Karpas-422 (cell line): ENCODE measurements at regions not wholly inside any gene's neighbourhood (a gene's known extent, or its start where the extent isn't known, plus 50 kb on each side); places are given as distances from the start of the nearest gene placed in this dataset.

ENCODE experiments used
- DNase-seq: peaks from one replicate; pipeline ENCODE4 v3.0.0-alpha.2; 2015
- H2AFZ ChIP-seq: fragments of 200-600 bp; sonication (generic); 2 replicates; pipeline ENCODE4 v1.6.1; 2014; ENCODE audit warnings: antibody characterized with exemption, low read length, mixed read lengths
- H3K27ac ChIP-seq: fragments of 200-600 bp; sonication (generic); 2 replicates; pipeline ENCODE4 v1.5.1; 2014; ENCODE audit warnings: mild to moderate bottlenecking, low read length, moderate library complexity
- H3K27me3 ChIP-seq: fragments of 200-600 bp; sonication (generic); 2 replicates; pipeline ENCODE4 v1.6.1; 2014; ENCODE audit warnings: low read length, mixed read lengths
- H3K36me3 ChIP-seq: fragments of 200-600 bp; sonication (generic); 2 replicates; pipeline ENCODE4 v1.6.1; 2014; ENCODE audit warnings: low read length, mixed read lengths; ENCODE audit not compliant: insufficient read depth
- H3K4me1 ChIP-seq: fragments of 200-600 bp; sonication (generic); 2 replicates; pipeline ENCODE4 v1.6.1; 2014; ENCODE audit warnings: mild to moderate bottlenecking, low read length, mixed read lengths
- H3K4me2 ChIP-seq: fragments of 200-600 bp; sonication (generic); 2 replicates; pipeline ENCODE4 v1.6.1; 2014; ENCODE audit warnings: low read length, low read depth, mild to moderate bottlenecking; ENCODE audit not compliant: poor library complexity, severe bottlenecking
- H3K4me3 ChIP-seq: fragments of 200-600 bp; sonication (generic); 2 replicates; pipeline ENCODE4 v1.5.1; 2014; ENCODE audit warnings: mild to moderate bottlenecking, antibody characterized with exemption, low read length, mixed read lengths
- H3K79me2 ChIP-seq: fragments of 200-600 bp; sonication (generic); 2 replicates; pipeline ENCODE4 v1.6.1; 2014; ENCODE audit warnings: mild to moderate bottlenecking, low read length, mixed read lengths
- H3K9ac ChIP-seq: fragments of 200-600 bp; sonication (generic); 2 replicates; pipeline ENCODE4 v1.6.0; 2014; ENCODE audit warnings: low read length
- H3K9me2 ChIP-seq: fragments of 200-600 bp; sonication (generic), shearing (Covaris generic); replicated peaks from 2 replicates; pipeline ENCODE4 v1.6.0; 2014; ENCODE audit warnings: mild to moderate bottlenecking, low read length, moderate library complexity; ENCODE audit not compliant: insufficient read depth
- H3K9me3 ChIP-seq: fragments of 300-700, 200-600 bp; sonication (generic); 2 replicates; pipeline ENCODE4 v1.6.1; 2014; ENCODE audit warnings: low read length, mixed read lengths
- H4K20me1 ChIP-seq: fragments of 200-600 bp; sonication (generic); 2 replicates; pipeline ENCODE4 v1.6.1; 2014; ENCODE audit warnings: mild to moderate bottlenecking, antibody characterized with exemption, low read length, low read depth; ENCODE audit not compliant: insufficient read depth

DNA sequence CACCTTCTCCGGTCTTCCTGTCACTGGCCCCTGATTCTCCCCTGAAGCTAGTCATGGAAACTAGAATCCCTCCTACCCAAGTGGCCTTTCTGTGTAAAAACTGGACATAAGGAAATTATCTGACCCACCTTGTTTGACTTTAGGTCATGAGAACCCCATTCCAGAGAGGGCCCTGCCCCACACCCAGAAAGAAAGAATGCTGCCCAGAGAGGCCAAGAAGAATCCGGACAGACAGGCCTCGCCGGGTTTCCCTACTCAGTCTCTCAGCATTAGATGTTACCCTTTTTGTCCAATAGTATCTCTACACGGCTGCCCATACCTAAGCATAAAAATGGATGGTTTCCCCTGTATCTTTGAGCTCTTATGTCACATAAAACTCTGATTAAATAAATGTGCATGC, 83.3 kb upstream of the HELT start:
- no peak for DNase-seq
- Histone ChIP-seq H3K4me1 (no peaks in the 10 kb centered on the region), H3K4me2 (no peak overlapping the region), H4K20me1 (no peaks in the 10 kb centered on the region), H3K36me3 (no peaks in the 10 kb centered on the region), H2AFZ (no peak overlapping the region), H3K9me2 (no peaks in the 10 kb centered on the region), H3K27me3 (no peaks in the 10 kb centered on the region), H3K9ac (no peak overlapping the region), H3K4me3 (no peak overlapping the region), H3K79me2 (no peaks in the 10 kb centered on the region), H3K27ac (no peak overlapping the region), H3K9me3 (no peaks in the 10 kb centered on the region)

DNA sequence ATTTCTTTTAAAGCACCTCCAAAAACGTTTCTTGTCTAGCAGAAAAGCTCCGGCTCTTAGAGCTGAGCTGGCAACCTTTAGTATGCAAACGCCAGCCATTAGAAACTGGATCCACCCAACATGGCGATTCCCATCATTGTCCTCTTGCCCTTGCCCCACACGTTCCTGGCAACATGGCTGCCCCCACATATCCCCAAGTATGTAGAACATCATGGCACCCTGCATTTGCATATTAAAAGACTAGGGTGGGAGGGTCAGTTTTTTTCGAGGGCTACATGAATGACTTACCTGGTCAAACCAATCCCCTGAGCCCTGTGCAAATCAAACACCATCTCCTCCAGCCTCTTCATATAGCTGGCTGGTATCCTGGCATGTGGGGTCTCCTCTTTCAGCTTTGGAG, 82.2 kb upstream of the HELT start:
- H3K9ac ChIP-seq = no peak overlapping the region
- H4K20me1 ChIP-seq = no peaks in the 10 kb centered on the region
- no peak overlapping the region for H3K4me2 ChIP-seq
- H3K36me3 ChIP-seq = no peaks in the 10 kb centered on the region
- H2AFZ ChIP-seq = no peak overlapping the region
- no peaks in the 10 kb centered on the region for H3K9me3 ChIP-seq
- H3K27me3 ChIP-seq = no peaks in the 10 kb centered on the region
- DNase-seq = no peak
- no peaks in the 10 kb centered on the region for H3K79me2 ChIP-seq
- no peak overlapping the region for H3K4me3 ChIP-seq
- H3K9me2 ChIP-seq = no peaks in the 10 kb centered on the region
- H3K27ac ChIP-seq = no peak overlapping the region
- H3K4me1 ChIP-seq = no peaks in the 10 kb centered on the region

GRCh38 chr4:184937030-184937710, 81.1 kb upstream of the HELT start:
- H3K79me2 ChIP-seq = no peaks in the 10 kb centered on the region
- H3K9me2 ChIP-seq = no peaks in the 10 kb centered on the region
- DNase-seq = no peak
- H2AFZ ChIP-seq = no peak overlapping the region
- H4K20me1 ChIP-seq = no peaks in the 10 kb centered on the region
- H3K4me2 ChIP-seq = no peak overlapping the region
- no peaks in the 10 kb centered on the region for H3K27me3 ChIP-seq
- H3K9me3 ChIP-seq = no peaks in the 10 kb centered on the region
- H3K27ac ChIP-seq = no peak overlapping the region
- H3K9ac ChIP-seq = no peak overlapping the region
- H3K36me3 ChIP-seq = no peaks in the 10 kb centered on the region
- H3K4me3 ChIP-seq = no peak overlapping the region
- no peaks in the 10 kb centered on the region for H3K4me1 ChIP-seq

- Histone ChIP-seq H3K4me3 (no peak overlapping the region), H3K4me2 (no peak overlapping the region), H3K9me2 (no peaks in the 10 kb centered on the region), H3K36me3 (no peaks in the 10 kb centered on the region), H2AFZ (no peak overlapping the region), H4K20me1 (no peaks in the 10 kb centered on the region), H3K9ac (no peak overlapping the region), H3K27me3 (no peaks in the 10 kb centered on the region), H3K9me3 (no peaks in the 10 kb centered on the region), H3K79me2 (no peaks in the 10 kb centered on the region), H3K4me1 (no peaks in the 10 kb centered on the region), H3K27ac (no peak overlapping the region)
- DNase-seq = no peak
Measured at GRCh38 chr4:184937745-184938144, 80.5 kb upstream of the HELT start.

DNA sequence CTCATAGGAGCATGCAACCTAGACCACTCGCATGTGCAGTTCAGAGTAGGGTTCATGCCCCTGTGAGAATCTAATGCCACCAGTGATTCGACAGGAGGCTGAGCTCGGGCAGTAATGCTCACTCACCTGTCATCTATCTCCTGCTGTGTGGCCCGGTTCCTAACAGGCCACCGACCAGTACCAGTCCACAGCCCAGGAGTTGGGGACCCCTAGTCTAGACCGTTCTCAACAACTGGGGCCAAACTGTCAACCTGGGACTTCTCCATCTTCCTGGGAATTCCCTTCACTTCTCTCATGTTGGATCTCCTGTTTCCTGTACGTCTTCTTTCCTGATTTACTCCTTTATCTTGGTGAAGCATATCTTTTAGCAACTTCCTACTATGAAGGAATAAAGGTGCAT, 79.4 kb upstream of the HELT start:
- H3K9me2 ChIP-seq = no peaks in the 10 kb centered on the region
- H3K9ac ChIP-seq = no peak overlapping the region
- no peaks in the 10 kb centered on the region for H3K27me3 ChIP-seq
- DNase-seq = no peak
- H3K4me3 ChIP-seq = no peak overlapping the region
- no peaks in the 10 kb centered on the region for H4K20me1 ChIP-seq
- H3K4me2 ChIP-seq = no peak overlapping the region
- H2AFZ ChIP-seq = no peak overlapping the region
- H3K9me3 ChIP-seq = no peaks in the 10 kb centered on the region
- no peak overlapping the region for H3K27ac ChIP-seq
- H3K4me1 ChIP-seq = no peaks in the 10 kb centered on the region
- no peaks in the 10 kb centered on the region for H3K79me2 ChIP-seq
- H3K36me3 ChIP-seq = no peaks in the 10 kb centered on the region

DNA sequence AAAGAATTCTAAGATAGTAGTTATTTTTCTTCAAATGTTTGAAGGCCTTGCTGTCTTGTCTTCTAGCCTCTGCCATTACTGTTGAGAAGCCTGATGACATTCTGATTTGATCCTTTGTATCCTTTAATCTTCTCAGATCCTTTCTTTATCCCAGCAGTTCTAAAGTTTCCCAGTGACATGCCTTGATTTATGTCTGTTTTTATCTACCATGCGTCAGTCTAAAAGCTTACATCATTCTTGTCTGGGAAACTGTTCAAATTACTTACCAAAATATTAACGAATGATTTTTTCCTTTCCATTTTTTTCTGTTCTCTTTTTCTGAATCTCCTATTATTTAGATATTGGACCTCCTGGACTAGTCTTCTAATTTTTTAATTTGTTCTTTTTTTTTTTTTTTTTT, 78.3 kb upstream of the HELT start:
- Histone ChIP-seq H3K9me2 (no peaks in the 10 kb centered on the region), H3K9ac (no peak overlapping the region), H3K36me3 (no peaks in the 10 kb centered on the region), H3K4me1 (no peaks in the 10 kb centered on the region), H3K4me3 (no peak overlapping the region), H2AFZ (no peak overlapping the region), H4K20me1 (no peaks in the 10 kb centered on the region), H3K79me2 (no peaks in the 10 kb centered on the region), H3K27ac (no peak overlapping the region), H3K4me2 (no peak overlapping the region), H3K9me3 (no peaks in the 10 kb centered on the region), H3K27me3 (no peaks in the 10 kb centered on the region)
- DNase-seq = no peak

GRCh38 chr4:184940500-184940899, 77.8 kb upstream of the HELT start:
- no peak overlapping the region for H3K9ac ChIP-seq
- H4K20me1 ChIP-seq = no peaks in the 10 kb centered on the region
- H3K79me2 ChIP-seq = no peaks in the 10 kb centered on the region
- H3K4me2 ChIP-seq = no peak overlapping the region
- no peaks in the 10 kb centered on the region for H3K36me3 ChIP-seq
- no peaks in the 10 kb centered on the region for H3K4me1 ChIP-seq
- no peaks in the 10 kb centered on the region for H3K9me3 ChIP-seq
- no peak for DNase-seq
- no peaks in the 10 kb centered on the region for H3K27me3 ChIP-seq
- no peak overlapping the region for H3K4me3 ChIP-seq
- no peaks in the 10 kb centered on the region for H3K9me2 ChIP-seq
- no peak overlapping the region for H3K27ac ChIP-seq
- no peak overlapping the region for H2AFZ ChIP-seq

- DNase-seq = no peak
- H3K36me3 ChIP-seq = no peaks in the 10 kb centered on the region
- H3K9ac ChIP-seq = no peak overlapping the region
- H3K4me1 ChIP-seq = no peaks in the 10 kb centered on the region
- no peaks in the 10 kb centered on the region for H3K79me2 ChIP-seq
- no peaks in the 10 kb centered on the region for H3K9me2 ChIP-seq
- no peaks in the 10 kb centered on the region for H4K20me1 ChIP-seq
- H3K4me3 ChIP-seq = no peak overlapping the region
- H3K27ac ChIP-seq = no peak overlapping the region
- no peaks in the 10 kb centered on the region for H3K9me3 ChIP-seq
- no peak overlapping the region for H2AFZ ChIP-seq
- H3K27me3 ChIP-seq = no peaks in the 10 kb centered on the region
- no peak overlapping the region for H3K4me2 ChIP-seq
Measured at GRCh38 chr4:184941671-184942418, 76.4 kb upstream of the HELT start.
